Body of pancreas (tissue), 4 donors: ENCODE measurements at regions not wholly inside any gene's neighbourhood (a gene's known extent, or its start where the extent isn't known, plus 50 kb on each side); places are given as distances from the start of the nearest gene placed in this dataset.

Source experiments
- CTCF ChIP-seq, 7 experiments: fragments of 450-650 bp in 4 of 7; fragments of 200-600 bp in 3 of 7; sonication (generic) in 3 of 7; IDR thresholded peaks; one replicate each; pipeline ENCODE4 v1.5.1; 2016 to 2019; ENCODE audit warnings: antibody characterized with exemption in 7 of 7
- POLR2A ChIP-seq, 3 donors: fragments of 450-650 bp; IDR thresholded peaks; one replicate each; pipeline ENCODE4 v1.6.1; 2016; ENCODE audit warnings: antibody characterized with exemption in 3 of 3, mild to moderate bottlenecking in 2 of 3

GRCh38 chr2:234873828-234874173 lies 78.0 kb upstream of the SH3BP4 start:
- TF ChIP-seq CTCF (IDR thresholded peaks at IDR 0.05): no peak
- no peak for TF ChIP-seq POLR2A (IDR thresholded peaks at IDR 0.05)
